ELR (cell line): ENCODE measurements at regions not wholly inside any gene's neighbourhood (a gene's known extent, or its start where the extent isn't known, plus 50 kb on each side); places are given as distances from the start of the nearest gene placed in this dataset.

Source experiments
- DNase-seq: peaks from one replicate; pipeline ENCODE4 v3.0.0-alpha.2; 2015; ENCODE audit warnings: low read depth

DNA sequence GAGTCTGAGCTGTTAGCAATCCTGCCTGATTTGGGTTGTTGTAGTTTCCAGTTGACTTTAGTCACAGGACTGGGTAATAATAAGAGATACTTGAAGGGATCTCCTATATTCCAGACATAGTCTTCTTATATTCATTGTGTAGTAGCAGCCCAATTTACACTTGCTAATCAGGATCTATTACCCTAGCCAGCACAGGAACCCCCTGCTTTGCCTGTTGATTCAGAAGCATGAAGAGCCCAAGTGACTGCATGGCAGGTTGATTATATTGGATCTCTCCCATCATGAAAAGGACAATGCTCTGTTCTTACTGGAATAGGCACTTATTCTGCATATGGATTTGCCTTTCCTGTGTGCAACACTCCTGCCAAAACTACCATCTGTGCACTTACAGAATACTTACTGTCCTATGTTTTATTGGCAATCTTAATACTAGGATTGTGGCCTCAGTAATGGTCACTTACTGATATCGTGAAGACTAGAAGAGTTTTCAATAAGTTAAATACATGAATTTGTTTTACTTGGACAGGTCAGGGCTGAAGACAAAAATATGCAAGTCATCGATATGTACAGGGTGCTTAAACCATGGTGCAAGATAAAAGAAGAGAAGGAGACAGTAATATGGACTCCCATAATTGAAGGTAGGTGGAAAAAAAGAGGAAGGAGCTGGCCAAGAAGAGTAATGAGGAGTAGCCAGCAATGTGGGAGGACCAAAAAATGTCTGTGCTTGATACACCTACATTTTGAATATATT is 304.1 kb downstream of the MCTP2 start:
- DNase-seq: no peak

DNA sequence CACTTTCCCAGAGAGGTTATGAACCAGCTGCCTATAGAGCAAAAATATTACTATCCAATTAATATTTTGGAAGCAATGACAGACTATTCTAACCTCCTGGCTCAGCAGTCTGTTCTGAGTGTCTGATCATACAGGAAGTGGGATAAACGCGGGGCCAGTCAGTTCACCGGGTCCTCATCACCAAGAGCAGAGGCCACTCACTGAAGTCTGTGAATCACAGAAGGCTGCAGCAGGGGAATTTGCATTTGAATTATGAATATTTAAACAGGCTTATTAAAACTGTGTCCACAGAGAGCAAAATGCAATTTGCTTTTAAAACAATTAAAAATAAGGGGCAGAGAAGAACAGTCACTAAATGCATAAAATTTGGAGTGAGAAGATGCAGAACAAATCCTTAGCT is 305.2 kb downstream of the MCTP2 start:
- no peak for DNase-seq

DNA sequence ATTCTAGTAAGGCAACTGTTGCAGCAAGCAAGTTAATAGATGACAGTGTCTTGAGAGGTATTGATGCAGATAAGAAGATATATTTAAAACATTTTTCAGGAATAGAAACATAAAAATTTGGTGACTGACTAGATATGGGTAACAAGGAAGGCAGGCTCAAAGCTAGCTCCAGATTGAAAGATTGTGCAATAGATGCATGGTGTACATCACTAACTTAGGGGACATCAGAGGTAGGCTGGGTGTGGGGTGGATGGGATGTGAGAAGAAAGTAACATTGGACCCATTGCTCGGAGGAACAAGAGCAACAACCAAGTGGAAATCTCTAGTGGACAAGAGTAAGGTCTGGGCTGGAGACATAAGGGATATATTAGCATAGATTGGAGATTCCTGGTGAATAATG is 306.9 kb downstream of the MCTP2 start:
- DNase-seq: no peak

DNA sequence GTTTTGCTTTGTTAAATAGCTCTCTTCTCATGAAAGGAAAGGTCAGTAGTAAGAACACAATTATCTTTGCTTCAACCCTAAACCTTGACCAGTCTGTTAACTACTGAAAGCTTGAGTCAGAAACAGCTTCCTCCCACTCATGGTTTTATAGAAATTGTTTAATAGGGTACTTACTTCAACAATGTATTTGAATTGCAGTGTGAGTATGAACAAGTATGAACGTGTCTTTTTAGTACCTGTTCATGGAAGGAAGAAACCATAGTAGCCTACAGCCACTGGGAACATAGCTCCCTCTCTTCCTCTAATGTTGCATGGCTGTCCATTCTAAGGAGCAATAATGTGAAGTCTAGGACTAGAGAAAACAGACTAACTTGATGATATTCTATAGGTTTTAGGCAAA is 311.0 kb downstream of the MCTP2 start:
- DNase-seq: no peak

DNA sequence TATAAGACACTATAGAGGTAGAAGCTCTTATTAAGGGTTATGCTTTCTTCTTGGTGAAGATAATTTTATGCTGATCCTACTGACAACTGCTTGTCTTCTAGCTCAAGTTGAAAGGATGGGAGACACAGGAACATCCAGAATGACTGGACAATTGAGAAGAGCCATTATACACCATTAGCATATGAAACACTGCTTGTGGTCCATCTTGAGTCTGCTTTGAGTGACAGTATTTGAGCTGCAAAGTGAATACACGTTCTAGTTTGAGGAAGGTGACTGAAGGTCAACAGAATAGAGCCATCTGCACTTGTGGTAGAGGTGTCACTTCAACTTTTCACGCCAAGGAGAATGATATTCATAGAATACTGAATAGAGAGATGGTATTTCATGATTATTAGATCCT is 315.4 kb downstream of the MCTP2 start:
- no peak for DNase-seq

DNA sequence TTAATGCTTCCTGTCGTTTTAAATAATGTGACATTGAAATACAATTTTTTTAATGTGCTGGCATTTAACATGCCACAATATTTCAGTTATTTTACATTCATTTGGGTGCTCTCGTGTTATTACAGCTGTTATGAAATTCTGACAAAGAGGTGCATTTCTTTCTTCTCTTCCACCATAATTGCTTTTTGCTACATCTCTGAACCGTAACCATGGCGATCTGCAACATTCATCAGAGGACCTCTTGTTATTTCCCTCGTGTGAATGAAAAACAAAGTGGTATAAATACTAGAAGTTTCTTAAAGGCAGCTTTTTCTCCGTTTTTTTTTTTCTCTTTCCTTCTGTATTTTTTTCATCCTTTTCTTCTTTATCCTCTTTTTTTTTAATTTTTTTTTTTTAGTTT is 316.4 kb downstream of the MCTP2 start:
- DNase-seq: no peak

DNA sequence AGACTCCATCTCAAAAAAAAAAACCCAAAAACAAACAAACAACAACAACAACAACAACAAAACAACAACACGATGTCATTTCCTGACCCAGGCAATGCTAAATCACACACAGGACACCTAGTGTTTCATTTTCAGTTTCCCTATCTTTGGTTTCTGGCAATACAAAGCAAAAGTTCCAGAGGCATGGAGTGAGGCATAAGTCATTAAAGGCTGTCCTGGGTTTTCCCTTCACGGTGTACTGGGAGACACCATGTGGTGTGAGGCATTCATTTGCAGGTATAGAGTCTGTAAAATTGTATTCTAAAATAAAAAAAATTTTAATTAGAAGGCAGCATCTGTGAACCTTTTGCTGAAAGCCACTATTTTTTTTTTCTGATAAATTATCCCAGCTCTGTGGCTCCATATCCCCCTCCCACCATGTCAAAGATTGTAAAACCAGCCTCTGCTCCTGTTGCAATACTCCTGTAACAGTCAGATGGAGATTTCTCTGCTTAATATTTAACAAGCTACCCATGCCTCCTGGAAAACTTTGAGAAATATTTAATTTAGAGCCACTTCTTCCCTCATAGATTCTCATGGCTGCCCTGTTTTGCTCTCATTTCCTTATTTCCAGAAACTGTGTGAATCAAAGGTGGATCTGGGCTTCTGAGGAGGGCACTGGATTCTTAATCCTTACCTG is 324.6 kb downstream of the MCTP2 start:
- no peak for DNase-seq

DNA sequence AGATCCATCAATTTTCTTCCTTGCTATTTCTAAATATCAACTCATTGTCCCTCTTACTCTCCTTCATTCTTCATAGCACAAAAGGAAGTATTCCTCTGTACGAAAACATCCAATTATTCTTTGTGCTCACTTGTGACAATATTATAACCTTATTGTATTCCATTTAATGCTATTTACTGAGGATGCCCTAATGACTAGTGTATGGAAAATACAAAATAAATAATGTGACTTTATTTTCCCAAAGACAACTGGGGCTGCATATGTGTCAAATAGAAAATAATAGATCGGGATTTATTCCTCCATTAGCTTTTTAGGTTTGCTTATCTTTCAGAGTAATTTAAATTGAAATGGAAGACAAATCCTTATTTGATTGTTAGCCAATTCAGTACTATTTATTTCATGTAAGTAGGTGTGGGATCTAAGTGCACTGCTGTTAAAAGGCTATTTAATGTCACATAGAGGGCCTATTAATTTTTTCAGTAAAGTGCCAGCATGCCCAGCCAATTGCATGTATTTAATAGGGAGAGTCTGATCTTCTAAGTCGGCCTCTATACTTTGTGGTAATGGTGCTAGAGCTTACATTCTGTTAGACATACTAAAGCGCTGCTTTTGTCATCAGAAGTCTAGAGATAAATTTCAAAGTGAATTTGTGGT is 329.8 kb downstream of the MCTP2 start:
- no peak for DNase-seq

DNA sequence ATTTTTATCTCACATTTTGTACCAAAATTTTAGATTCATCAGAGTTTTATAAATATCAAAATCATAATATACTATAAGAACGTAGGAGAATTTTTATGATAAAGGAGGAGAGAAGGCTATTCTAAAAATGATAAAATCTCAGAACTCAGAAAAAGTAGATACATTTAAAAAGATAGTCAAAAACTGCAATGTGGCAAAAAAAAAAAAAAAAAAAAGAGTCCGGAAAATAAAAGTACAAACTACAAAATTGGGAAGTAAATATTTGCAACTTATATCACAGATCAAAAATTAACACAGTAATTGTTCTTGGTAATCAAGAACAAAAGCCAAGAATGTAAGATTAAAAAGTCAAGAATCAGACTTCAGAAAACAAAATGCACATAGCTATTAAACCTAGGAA is 332.1 kb downstream of the MCTP2 start:
- DNase-seq: no peak

DNA sequence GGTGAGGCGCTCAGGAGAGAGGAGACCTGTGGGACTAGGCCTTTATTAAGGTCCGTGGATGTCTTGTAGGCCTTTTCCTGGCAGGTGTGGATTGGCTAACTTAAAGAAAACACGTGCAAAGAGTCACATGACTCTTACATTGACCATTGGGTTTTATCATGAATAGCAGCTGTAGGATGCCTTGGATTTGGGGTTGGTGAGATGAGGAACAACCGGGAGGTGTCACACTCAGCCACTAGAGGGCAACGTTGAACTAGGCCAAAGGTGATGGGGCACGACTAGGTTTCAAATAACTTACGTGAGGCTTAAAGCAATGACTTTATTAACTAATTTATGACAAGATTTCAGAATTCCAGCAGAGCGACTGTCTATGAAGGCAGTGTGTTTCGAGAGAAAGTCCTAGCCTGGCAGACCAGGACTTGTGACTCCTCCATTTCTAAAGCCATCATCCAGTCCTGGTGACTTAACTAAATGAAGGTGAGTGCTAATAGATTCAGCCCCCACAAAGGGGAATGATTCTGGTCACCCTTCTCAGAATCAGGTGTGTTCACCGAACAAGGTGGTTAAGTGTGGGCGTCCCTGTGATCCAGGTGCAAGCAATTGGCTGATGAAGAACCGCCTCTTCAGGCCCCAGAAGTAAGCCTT is 345.6 kb downstream of the MCTP2 start:
- peak; percentile 1 for DNase-seq

DNA sequence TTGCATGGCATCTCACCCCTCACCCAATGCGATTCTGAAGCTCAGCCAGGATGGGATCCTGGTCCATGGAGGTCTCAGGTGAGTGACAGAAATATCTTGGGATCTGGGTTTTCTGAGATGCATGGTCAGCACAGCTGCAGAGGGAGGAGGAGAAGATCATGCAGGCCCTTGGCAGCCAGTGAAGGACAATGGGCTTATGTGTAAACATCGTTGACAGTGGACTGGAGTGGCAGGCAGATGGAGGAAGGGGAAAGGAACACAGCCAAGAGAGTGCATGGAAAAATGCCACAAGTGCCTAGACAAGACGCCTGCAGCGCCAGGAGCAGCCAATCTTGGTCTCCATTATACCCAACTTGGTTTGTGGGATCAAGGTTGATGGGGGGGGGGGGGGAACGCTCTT is 347.9 kb downstream of the MCTP2 start:
- no peak for DNase-seq

DNA sequence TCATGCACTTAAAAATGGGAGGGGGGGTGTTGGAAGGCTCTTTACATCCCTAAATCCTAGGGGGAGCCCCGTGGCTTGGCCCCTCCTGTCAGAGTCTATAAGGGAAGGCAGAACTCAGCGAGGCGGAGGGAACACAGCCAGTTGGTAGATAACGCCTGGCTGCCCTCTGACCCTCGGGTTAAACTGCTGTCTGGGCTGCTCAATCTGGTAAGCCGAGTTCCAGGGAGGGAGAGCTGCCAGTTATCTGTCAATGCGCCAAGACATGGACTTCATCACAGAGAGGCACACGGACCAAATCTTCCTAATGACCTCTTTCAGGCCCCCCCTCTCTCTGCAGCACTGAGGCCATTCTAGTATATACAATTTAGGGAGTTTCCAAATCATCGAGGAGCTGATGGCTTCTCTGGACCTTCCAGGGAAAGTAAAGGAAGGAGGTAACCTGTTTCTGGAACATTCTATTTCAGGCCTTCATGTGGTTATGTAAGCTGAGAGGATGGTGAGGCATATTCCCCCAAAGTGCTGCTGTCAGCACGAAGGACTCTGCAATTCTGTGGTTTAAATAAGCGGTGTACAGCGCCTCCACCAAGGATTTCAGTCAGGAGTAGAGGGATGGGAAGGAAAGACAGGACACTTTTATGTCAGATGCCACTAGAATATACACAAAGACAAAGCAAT is 349.0 kb downstream of the MCTP2 start:
- no peak for DNase-seq

DNA sequence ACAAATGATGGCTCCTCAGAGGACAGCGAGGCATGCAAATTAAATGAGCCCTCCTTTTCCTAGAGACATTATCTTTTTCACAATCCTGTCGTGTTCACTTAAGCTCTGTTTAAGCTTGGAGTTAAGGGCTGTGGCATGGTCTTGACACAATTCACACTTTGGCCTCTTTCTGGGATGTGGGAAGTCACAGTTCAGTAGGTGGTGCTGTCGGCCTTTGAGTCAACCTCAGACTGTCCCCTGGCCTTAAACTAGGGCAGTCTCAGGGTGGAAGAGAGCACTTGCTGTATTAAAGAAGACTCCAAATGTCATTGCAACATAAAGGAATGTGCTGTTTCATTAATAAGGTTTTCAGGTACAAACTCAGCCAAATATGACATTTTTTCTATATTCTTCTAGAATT is 351.0 kb downstream of the MCTP2 start:
- DNase-seq: no peak

DNA sequence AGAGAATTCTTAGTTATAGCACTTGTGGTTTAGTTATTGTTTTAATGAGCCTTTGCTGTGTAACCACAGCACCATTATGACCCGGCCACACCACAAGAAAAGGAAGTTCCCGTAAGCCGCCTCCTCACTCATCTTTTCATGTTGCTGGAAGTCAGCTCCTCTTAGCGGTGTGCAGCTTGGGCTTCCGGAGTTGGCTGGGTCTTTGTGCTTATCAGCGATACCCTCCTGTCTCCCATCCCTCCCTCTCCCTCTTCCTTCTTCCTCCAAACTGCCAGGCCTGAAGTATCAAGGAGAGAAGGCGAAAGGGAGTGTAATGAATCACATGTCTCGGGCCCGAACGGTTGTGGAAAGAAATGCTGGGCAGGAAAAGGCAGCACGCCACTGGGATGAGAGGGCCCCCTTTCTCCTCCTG is 353.5 kb downstream of the MCTP2 start:
- no peak for DNase-seq

DNA sequence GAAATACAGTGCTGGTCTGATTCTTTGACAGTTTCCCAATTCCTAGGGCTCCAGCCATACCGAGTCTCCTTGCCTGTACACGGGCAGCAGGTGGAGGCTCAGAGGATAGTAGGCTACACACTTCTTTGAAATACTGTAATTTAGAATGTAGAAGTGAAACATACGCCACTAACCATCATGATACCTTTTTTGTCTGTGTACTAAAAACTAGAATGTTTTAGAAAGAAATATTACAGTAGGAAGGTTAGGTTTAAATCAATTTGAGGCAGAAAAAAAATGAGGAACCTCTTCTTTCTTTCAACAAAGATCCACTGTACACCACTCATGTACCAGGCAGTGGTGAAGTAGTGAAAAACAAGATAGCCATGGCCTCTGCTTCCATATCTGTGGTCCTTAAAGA is 354.7 kb downstream of the MCTP2 start:
- no peak for DNase-seq

DNA sequence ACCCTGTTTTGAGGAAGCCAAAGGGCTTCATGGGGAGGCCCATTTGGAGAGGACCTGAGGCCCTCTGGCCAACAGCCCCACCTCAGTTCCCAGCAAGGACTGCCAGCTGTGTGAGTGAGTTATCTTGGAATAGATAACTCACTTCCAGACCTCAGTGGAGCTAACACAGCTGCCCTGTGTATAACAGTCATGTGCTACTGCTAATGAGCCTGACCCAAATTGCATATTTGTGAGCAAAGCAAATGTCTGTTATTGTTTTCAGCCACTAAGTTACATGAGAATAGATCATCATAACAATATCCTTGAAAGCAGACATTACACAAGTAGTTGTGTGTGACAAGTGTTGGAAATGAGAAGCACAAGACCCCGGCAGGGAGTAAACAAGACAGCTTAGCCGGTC is 355.8 kb downstream of the MCTP2 start:
- no peak for DNase-seq

DNA sequence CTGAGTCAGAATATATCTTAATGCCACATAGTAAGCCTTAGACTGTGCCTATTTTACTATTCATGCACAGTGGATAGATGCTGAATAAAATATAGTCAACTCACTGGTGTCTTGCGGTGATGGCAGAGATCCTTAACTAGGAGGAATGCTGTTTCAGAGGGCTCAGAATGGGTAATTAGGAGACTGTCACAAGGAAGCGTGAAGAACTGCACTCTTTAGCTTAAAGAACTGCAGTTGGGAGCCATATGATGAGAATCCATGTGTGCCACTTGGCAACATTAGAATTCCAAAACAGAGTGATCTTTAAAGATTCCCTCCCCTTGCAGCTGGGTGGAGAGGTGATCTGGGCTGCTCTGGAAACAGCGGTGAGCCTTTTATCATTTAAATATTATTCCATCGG is 357.6 kb downstream of the MCTP2 start:
- DNase-seq: no peak

DNA sequence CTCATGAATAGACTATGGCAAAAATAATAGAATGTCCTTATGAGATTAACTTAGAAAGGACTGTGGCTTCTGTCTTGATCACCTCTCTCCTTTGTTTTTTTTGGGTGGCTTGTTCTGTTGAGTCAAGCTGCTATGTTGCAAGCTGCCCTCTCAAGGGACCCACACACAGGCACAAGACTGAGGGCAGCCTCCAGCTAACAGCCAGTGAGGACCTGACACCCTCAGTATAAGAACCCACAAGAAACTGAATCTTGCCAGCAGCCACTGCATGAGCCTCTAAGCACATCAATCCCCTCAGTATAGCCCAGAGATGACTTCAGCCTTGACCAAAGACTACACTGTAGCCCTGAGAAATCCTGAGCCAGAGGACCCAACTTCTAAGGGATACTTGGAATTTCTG is 361.1 kb downstream of the MCTP2 start:
- no peak for DNase-seq

DNA sequence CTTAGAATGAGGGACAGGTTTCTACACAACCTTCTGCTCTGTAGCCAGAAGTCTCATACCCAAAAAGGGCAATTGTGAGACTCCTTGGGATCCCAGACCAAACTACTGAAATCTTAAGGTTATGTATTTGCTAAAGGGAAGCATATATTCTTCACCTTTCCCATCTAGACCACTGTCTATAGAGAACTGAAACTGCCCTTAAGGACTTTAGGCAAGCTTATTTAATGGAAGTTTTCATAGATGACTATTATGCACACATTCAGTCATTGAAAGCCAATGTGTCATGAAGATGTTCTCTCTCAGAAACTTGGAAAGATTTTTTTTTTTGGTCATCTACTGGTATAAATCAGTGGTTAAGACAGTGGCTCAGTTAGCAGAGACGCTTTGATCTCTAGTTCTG is 365.3 kb downstream of the MCTP2 start:
- DNase-seq: no peak

DNA sequence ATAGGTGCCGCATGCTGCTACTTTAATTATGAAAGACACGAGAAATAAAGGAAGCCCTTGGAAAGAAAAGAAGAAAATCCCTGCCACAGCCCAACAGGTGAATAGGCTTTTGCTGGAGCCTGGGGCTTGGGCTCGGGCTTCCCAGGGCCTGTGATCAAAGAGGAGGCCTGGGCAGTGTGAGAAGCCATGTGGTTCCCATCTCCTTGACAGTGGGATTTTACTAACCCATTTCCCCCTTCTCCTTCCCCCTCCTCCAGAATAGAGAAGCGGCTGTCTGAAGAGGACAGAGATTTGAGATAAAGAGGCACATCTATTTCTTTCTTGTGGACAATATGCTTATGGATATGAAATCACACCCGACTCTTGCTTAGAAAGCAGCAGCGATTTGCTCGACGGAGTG is 369.1 kb downstream of the MCTP2 start:
- no peak for DNase-seq

DNA sequence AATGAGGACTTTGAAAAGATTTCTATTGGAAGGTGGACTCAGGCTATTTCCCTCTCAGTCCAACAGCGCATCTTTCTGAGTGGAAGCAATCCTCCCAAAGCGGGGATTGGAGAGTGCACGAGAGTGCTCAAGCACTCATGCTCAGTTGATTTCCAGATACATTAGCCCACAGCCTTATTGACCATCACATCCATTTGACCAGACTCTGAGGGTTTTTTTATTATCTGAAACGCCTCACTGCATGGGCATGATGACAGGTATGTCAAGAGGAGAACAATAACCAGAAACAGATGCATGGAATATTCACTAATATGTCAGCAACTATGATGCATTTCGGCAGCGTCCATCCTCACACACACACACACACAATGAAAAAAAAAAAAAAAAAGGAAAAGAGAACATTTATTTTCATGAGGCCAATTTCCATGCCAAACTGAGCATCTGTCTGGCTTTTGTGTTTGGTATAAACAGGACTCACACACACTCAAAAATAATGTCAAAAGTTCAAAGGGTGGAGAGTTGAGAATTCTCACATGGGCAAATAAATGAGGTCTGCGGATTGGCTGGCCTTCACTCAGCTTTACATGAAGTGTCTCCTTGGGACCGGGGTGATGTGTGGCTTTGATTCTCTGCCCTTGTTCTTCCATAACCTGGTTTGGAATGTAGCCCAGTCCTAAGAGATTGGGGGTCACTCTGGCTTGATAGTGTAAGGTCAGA is 371.6 kb downstream of the MCTP2 start:
- DNase-seq: no peak

DNA sequence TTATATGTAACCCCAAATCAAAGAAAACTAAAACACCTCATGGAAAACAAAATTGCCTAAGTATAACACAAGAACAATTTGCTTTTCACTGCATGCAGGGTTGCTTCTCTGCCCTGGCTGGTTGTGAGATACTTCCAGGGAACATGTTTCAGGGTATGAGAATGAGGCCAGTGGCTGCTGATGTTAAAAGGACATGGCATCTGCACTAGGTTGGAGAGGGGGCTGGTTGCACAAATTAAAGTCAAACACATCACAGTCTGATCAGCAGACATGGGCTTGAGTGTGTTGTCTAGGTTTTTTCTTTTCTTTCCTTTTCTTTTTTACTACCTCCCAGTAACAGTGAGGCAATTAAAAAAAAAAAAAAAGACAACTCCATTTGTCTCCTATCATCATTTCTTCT is 374.9 kb downstream of the MCTP2 start:
- no peak for DNase-seq
